MG63 (cell line): ENCODE measurements at regions not wholly inside any gene's neighbourhood (a gene's known extent, or its start where the extent isn't known, plus 50 kb on each side); places are given as distances from the start of the nearest gene placed in this dataset.

ENCODE experiments used
- DNase-seq: peaks from one replicate; pipeline ENCODE4 v3.0.0-alpha.2; 2020
- H3K27me3 ChIP-seq: fragments of 250-450 bp; sonication (Bioruptor Pico); 2 replicates; pipeline ENCODE4 v1.5.1; 2020; ENCODE audit warnings: mild to moderate bottlenecking, moderate library complexity
- H3K36me3 ChIP-seq: fragments of 250-450 bp; sonication (Bioruptor Pico); 2 replicates; pipeline ENCODE4 v1.5.1; 2020; ENCODE audit warnings: mild to moderate bottlenecking, moderate library complexity
- H3K4me3 ChIP-seq: fragments of 250-450 bp; sonication (Bioruptor Pico); 2 replicates; pipeline ENCODE4 v1.5.1; 2020; ENCODE audit warnings: mild to moderate bottlenecking, moderate library complexity
- H3K9me3 ChIP-seq: fragments of 250-450 bp; sonication (Bioruptor Pico); 2 replicates; pipeline ENCODE4 v1.5.1; 2020; ENCODE audit warnings: mild to moderate bottlenecking, moderate library complexity

GRCh38 chr17:52389632-52390031 is 231.1 kb upstream of the CA10 start:
- Histone ChIP-seq H3K27me3 (no peaks in the 10 kb centered on the region), H3K9me3 (no peaks in the 10 kb centered on the region), H3K36me3 (no peaks in the 10 kb centered on the region), H3K4me3 (no peak overlapping the region)
- no peak for DNase-seq

- no peaks in the 10 kb centered on the region for H3K36me3 ChIP-seq
- DNase-seq, result no peak
These were observed 230.4 kb upstream of the CA10 start for GRCh38 chr17:52388941-52389340.

GRCh38 chr17:52384695-52385094 is 226.2 kb upstream of the CA10 start:
- no peaks in the 10 kb centered on the region for H3K27me3 ChIP-seq
- no peak overlapping the region for H3K4me3 ChIP-seq
- no peak for DNase-seq
- no peaks in the 10 kb centered on the region for H3K9me3 ChIP-seq
- no peaks in the 10 kb centered on the region for H3K36me3 ChIP-seq

More at GRCh38 chr17:52388941-52389340, 230.4 kb upstream of the CA10 start:
- H3K27me3 ChIP-seq, result no peaks in the 10 kb centered on the region
- H3K9me3 ChIP-seq, result no peaks in the 10 kb centered on the region
- H3K4me3 ChIP-seq, result no peak overlapping the region

- Histone ChIP-seq H3K36me3 (no peaks in the 10 kb centered on the region), H3K9me3 (no peaks in the 10 kb centered on the region), H3K27me3 (no peaks in the 10 kb centered on the region), H3K4me3 (no peak overlapping the region)
- DNase-seq, result peak; percentile 60
These were observed 225.1 kb upstream of the CA10 start for GRCh38 chr17:52383493-52384100.

GRCh38 chr17:52378860-52379259 is 220.3 kb upstream of the CA10 start:
- no peaks in the 10 kb centered on the region for H3K9me3 ChIP-seq
- no peak overlapping the region for H3K4me3 ChIP-seq
- no peaks in the 10 kb centered on the region for H3K36me3 ChIP-seq
- no peak for DNase-seq
- H3K27me3 ChIP-seq, result no peaks in the 10 kb centered on the region

GRCh38 chr17:52376137-52376536 is 217.6 kb upstream of the CA10 start:
- Histone ChIP-seq H3K9me3 (no peaks in the 10 kb centered on the region), H3K27me3 (no peaks in the 10 kb centered on the region), H3K36me3 (no peaks in the 10 kb centered on the region), H3K4me3 (no peak overlapping the region)
- DNase-seq, result no peak

- no peaks in the 10 kb centered on the region for H3K9me3 ChIP-seq
- H3K4me3 ChIP-seq, result no peak overlapping the region
- DNase-seq, result no peak
- H3K27me3 ChIP-seq, result no peaks in the 10 kb centered on the region
- no peaks in the 10 kb centered on the region for H3K36me3 ChIP-seq
These were observed 210.4 kb upstream of the CA10 start for GRCh38 chr17:52368886-52369285.

- Histone ChIP-seq H3K27me3 (no peaks in the 10 kb centered on the region), H3K4me3 (no peak overlapping the region), H3K36me3 (no peaks in the 10 kb centered on the region), H3K9me3 (peaks cover 9% of the 10 kb centered on the region; the same call in 1 of the 2 replicates)
- DNase-seq, result no peak
These were observed 199.3 kb upstream of the CA10 start for GRCh38 chr17:52357854-52358253.

- no peaks in the 10 kb centered on the region for H3K9me3 ChIP-seq
- no peak for DNase-seq
- H3K27me3 ChIP-seq, result no peaks in the 10 kb centered on the region
- no peaks in the 10 kb centered on the region for H3K36me3 ChIP-seq
- H3K4me3 ChIP-seq, result no peak overlapping the region
These were observed 178.3 kb upstream of the CA10 start for GRCh38 chr17:52336796-52337195.

GRCh38 chr17:52306314-52306713 is 147.8 kb upstream of the CA10 start:
- H3K36me3 ChIP-seq, result no peaks in the 10 kb centered on the region
- no peak overlapping the region for H3K4me3 ChIP-seq
- H3K9me3 ChIP-seq, result no peaks in the 10 kb centered on the region
- no peaks in the 10 kb centered on the region; the same call in 1 of the 2 replicates for H3K27me3 ChIP-seq
- no peak for DNase-seq

GRCh38 chr17:52298881-52299280 is 140.4 kb upstream of the CA10 start:
- DNase-seq, result no peak
- Histone ChIP-seq H3K27me3 (no peaks in the 10 kb centered on the region; the same call in 1 of the 2 replicates), H3K36me3 (no peaks in the 10 kb centered on the region), H3K9me3 (no peaks in the 10 kb centered on the region), H3K4me3 (no peak overlapping the region)

- no peaks in the 10 kb centered on the region for H3K27me3 ChIP-seq
- H3K4me3 ChIP-seq, result no peak overlapping the region
- no peak for DNase-seq
- no peaks in the 10 kb centered on the region for H3K9me3 ChIP-seq
- H3K36me3 ChIP-seq, result no peaks in the 10 kb centered on the region
These were observed 138.9 kb upstream of the CA10 start for GRCh38 chr17:52297230-52298010.

- no peaks in the 10 kb centered on the region for H3K36me3 ChIP-seq
- H3K27me3 ChIP-seq, result no peaks in the 10 kb centered on the region
- no peak for DNase-seq
- no peak overlapping the region for H3K4me3 ChIP-seq
- no peaks in the 10 kb centered on the region for H3K9me3 ChIP-seq
These were observed 135.8 kb upstream of the CA10 start for GRCh38 chr17:52294301-52294700.

- Histone ChIP-seq H3K36me3 (no peaks in the 10 kb centered on the region), H3K4me3 (no peak overlapping the region), H3K9me3 (no peaks in the 10 kb centered on the region), H3K27me3 (no peaks in the 10 kb centered on the region)
- no peak for DNase-seq
These were observed 129.1 kb upstream of the CA10 start for GRCh38 chr17:52287611-52288010.

GRCh38 chr17:52283872-52284271 is 125.4 kb upstream of the CA10 start:
- Histone ChIP-seq H3K9me3 (no peaks in the 10 kb centered on the region), H3K27me3 (no peaks in the 10 kb centered on the region), H3K4me3 (no peak overlapping the region), H3K36me3 (no peaks in the 10 kb centered on the region)
- no peak for DNase-seq

GRCh38 chr17:52276381-52277008 is 118.0 kb upstream of the CA10 start:
- no peaks in the 10 kb centered on the region for H3K9me3 ChIP-seq
- no peak for DNase-seq
- 0 out of 2 replicates have a peak, but pooled peaks cover 2% of the 10 kb centered on the region for H3K27me3 ChIP-seq
- H3K4me3 ChIP-seq, result no peak overlapping the region
- H3K36me3 ChIP-seq, result no peaks in the 10 kb centered on the region

GRCh38 chr17:52271781-52272180 is 113.3 kb upstream of the CA10 start:
- H3K9me3 ChIP-seq, result no peaks in the 10 kb centered on the region
- no peak overlapping the region for H3K4me3 ChIP-seq
- H3K27me3 ChIP-seq, result peaks cover 4% of the 10 kb centered on the region
- no peak for DNase-seq
- no peaks in the 10 kb centered on the region for H3K36me3 ChIP-seq

GRCh38 chr17:52255347-52255746 is 96.8 kb upstream of the CA10 start:
- 0 out of 2 replicates have a peak, but pooled peaks cover 2% of the 10 kb centered on the region for H3K27me3 ChIP-seq
- H3K36me3 ChIP-seq, result no peaks in the 10 kb centered on the region
- DNase-seq, result no peak
- no peak overlapping the region for H3K4me3 ChIP-seq
- H3K9me3 ChIP-seq, result no peaks in the 10 kb centered on the region
